Activated CD8-positive, alpha-beta T cell treated with anti-CD3 and anti-CD28 coated beads for 36 hours (primary cell): ENCODE measurements at regions not wholly inside any gene's neighbourhood (a gene's known extent, or its start where the extent isn't known, plus 50 kb on each side); places are given as distances from the start of the nearest gene placed in this dataset.

ENCODE experiments used
- ATAC-seq: fragments of 200-7000 bp; cut with Tn5 transposase; one replicate; pipeline ENCODE4 v1.10.0; 2021; ENCODE audit warnings: mild to moderate bottlenecking, moderate library complexity
- CTCF ChIA-PET: fragments of 350-600 bp; sonication (Branson Sonifier 250); formaldehyde crosslinking; loops from one replicate; lab custom pipeline; 2021; ENCODE audit warnings: antibody characterized with exemption; lab: Charles Lee
- POLR2A ChIA-PET: fragments of 350-600 bp; sonication (Branson Sonifier 250); formaldehyde crosslinking; loops from one replicate; lab custom pipeline; 2021; ENCODE audit warnings: antibody characterized with exemption; lab: Charles Lee
- DNase-seq: peaks from one replicate; pipeline ENCODE4 v3.0.0-alpha.2; 2020
- H3K27ac Mint-ChIP-seq: one replicate; pipeline ENCODE4 v1.8.0; 2021; ENCODE audit warnings: mild to moderate bottlenecking, mixed read lengths
- H3K27me3 Mint-ChIP-seq: one replicate; pipeline ENCODE4 v1.8.0; 2021; ENCODE audit warnings: mixed read lengths
- H3K36me3 Mint-ChIP-seq: one replicate; pipeline ENCODE4 v1.8.0; 2021; ENCODE audit warnings: low read depth, mixed read lengths
- H3K4me1 Mint-ChIP-seq: one replicate; pipeline ENCODE4 v1.8.0; 2021; ENCODE audit warnings: low read depth, mixed read lengths
- H3K4me3 Mint-ChIP-seq: one replicate; pipeline ENCODE4 v1.8.0; 2021; ENCODE audit warnings: mild to moderate bottlenecking, moderate library complexity, mixed read lengths
- H3K9me3 Mint-ChIP-seq: one replicate; pipeline ENCODE4 v1.8.0; 2021; ENCODE audit warnings: mixed read lengths
- intact Hi-C: fragments of 100-400 bp; cut with micrococcal nuclease; formaldehyde crosslinking; loops from one replicate; pipeline ENCODE4 v1.10.0; 2022
- TF ChIP-seq, protein P1 (sequence below): fragments of 200-600 bp; IDR thresholded peaks from one replicate; pipeline ENCODE4 v1.8.0; 2022; ENCODE audit warnings: antibody characterized with exemption, mild to moderate bottlenecking

DNA sequence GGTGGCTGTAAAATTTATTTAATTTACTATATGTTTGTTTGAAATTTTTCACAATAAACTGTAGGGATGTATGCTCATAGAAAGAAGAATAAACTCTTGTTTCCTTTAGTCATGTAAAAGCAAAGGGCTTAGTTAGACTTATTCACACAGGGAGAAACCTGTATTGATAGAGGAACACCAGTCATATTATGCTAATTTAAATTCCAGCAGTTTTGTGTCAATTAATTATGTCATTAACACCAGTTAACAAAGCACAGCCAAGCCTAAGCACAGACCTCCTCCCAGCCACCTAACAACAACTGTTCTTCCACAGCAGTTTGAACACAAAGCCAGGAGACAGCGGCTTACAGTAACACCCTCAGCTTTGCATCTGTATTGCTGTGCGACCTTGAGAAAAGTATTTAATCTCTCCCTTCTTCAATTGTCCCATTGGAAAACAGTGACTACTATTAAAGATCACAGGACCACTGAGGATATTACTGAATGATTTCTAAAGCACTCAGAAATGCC, 260.8 kb upstream of the RRP15 start:
- ChIA-PET CTCF (no interaction called here), POLR2A (no interaction called here)
- peaks cover 5% of the 10 kb centered on the region for H3K9me3 Mint-ChIP-seq
- H3K4me3 Mint-ChIP-seq = no peak overlapping the region
- ATAC-seq (no peak), DNase-seq (no peak)
- H3K36me3 Mint-ChIP-seq = no peaks in the 10 kb centered on the region
- H3K27ac Mint-ChIP-seq = no peak overlapping the region
- no peaks in the 10 kb centered on the region for H3K4me1 Mint-ChIP-seq
- H3K27me3 Mint-ChIP-seq = no peaks in the 10 kb centered on the region
- TF ChIP-seq, protein P1, sequence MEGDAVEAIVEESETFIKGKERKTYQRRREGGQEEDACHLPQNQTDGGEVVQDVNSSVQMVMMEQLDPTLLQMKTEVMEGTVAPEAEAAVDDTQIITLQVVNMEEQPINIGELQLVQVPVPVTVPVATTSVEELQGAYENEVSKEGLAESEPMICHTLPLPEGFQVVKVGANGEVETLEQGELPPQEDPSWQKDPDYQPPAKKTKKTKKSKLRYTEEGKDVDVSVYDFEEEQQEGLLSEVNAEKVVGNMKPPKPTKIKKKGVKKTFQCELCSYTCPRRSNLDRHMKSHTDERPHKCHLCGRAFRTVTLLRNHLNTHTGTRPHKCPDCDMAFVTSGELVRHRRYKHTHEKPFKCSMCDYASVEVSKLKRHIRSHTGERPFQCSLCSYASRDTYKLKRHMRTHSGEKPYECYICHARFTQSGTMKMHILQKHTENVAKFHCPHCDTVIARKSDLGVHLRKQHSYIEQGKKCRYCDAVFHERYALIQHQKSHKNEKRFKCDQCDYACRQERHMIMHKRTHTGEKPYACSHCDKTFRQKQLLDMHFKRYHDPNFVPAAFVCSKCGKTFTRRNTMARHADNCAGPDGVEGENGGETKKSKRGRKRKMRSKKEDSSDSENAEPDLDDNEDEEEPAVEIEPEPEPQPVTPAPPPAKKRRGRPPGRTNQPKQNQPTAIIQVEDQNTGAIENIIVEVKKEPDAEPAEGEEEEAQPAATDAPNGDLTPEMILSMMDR = no peak
- intact Hi-C loops = no loop called here

DNA sequence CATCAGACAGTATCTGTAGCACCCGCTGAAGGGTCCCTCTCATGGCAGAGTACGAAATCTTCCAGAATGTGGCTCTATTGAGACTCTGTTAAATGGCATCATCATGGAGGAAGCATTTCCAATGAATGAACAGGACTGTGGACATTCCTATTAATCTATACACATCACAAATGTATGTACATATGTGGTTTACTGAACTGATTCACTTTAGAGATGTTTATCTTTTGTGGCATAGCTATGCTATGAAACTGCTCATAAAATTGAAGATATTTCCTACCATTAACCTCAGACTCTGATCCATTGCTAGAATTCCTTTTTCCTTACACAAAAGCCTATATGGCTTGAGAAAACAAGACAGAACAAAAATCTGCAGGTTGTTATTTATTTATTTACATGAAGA, 259.6 kb upstream of the RRP15 start:
- intact Hi-C loops = no loop called here
- Mint-ChIP-seq H3K36me3 (no peaks in the 10 kb centered on the region), H3K27me3 (no peaks in the 10 kb centered on the region), H3K27ac (no peak overlapping the region), H3K4me3 (no peak overlapping the region), H3K9me3 (peaks cover 5% of the 10 kb centered on the region), H3K4me1 (no peaks in the 10 kb centered on the region)
- ChIA-PET CTCF (no interaction called here), POLR2A (no interaction called here)
- DNase-seq (no peak), ATAC-seq (no peak)
- TF ChIP-seq, protein P1 = no peak

DNA sequence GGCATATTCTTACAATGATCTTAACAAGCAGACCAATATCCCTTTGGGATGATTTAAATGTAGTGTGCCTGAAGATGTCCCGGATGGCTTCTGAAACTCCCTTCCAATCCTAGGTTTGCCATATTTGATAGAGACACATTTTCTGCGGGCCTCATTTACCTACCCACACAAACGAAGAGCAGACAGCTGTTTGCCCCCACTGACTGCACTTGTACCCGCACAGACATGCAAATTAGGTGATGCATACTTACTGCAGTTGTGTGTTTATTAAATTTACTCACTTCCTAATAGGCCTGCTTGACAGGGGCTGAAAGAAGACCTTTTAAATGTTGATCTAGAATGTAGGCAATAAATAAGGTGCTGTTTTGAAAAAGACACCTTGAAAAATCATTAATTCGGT, 257.9 kb upstream of the RRP15 start:
- CTCF ChIA-PET = no interaction called here
- POLR2A ChIA-PET = no interaction called here
- no peak overlapping the region for H3K4me3 Mint-ChIP-seq
- H3K9me3 Mint-ChIP-seq = peaks cover 3% of the 10 kb centered on the region
- no peaks in the 10 kb centered on the region for H3K4me1 Mint-ChIP-seq
- no peak for ATAC-seq
- no peaks in the 10 kb centered on the region for H3K27me3 Mint-ChIP-seq
- H3K27ac Mint-ChIP-seq = no peak overlapping the region
- intact Hi-C loops = no loop called here
- TF ChIP-seq, protein P1 = no peak
- H3K36me3 Mint-ChIP-seq = no peaks in the 10 kb centered on the region
- no peak for DNase-seq

DNA sequence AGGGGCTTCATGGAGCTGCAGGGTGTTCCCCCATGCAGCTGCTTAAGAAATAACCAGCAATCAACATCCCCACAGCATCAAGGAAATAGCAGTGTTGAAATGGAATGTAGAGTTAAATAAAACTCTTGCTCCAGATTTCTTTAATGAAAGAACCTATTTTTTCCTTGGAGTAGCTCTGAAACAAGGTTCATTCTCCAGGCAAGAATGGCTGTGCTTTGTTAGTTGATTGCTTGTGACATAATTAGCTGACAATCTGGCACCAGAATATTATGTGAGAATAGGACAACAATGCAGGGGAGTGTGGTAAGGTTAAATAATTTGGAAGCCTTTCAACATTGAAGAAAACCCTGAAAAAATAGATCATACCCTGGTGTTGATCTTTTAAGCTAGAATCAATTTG, 254.2 kb upstream of the RRP15 start:
- no peak overlapping the region for H3K27ac Mint-ChIP-seq
- no peak for ATAC-seq
- intact Hi-C loops = no loop called here
- ChIA-PET CTCF (no interaction called here), POLR2A (no interaction called here)
- H3K27me3 Mint-ChIP-seq = no peaks in the 10 kb centered on the region
- peaks cover 3% of the 10 kb centered on the region for H3K9me3 Mint-ChIP-seq
- TF ChIP-seq, protein P1 = no peak
- H3K36me3 Mint-ChIP-seq = no peaks in the 10 kb centered on the region
- no peaks in the 10 kb centered on the region for H3K4me1 Mint-ChIP-seq
- no peak overlapping the region for H3K4me3 Mint-ChIP-seq
- no peak for DNase-seq

DNA sequence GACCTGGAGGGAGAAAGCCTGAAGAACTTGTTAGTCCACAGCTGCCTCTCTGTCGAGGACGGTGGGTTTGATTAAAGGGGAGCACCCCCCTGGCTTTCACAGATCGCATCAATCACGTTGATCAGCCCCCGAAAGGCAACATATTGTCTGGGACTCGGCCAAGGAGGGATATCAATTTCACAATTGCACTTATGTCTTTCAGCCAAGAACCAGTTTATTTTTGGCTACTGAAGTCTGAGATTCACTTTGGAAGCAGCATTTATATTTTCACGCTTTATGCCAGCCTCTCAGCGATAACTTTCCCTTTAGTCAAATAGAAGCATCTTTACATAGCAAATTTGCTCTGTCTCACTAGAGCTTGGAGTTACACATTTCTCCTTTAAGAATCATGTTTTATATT, 253.2 kb upstream of the RRP15 start:
- POLR2A ChIA-PET = no interaction called here
- CTCF ChIA-PET = no interaction called here
- TF ChIP-seq, protein P1 = no peak

More for the DNA sequence above, 253.2 kb upstream of the RRP15 start:
- Mint-ChIP-seq H3K4me1 (no peaks in the 10 kb centered on the region), H3K27ac (no peak overlapping the region), H3K4me3 (no peak overlapping the region), H3K27me3 (no peaks in the 10 kb centered on the region), H3K9me3 (peaks cover 2% of the 10 kb centered on the region), H3K36me3 (no peaks in the 10 kb centered on the region)
- intact Hi-C loops = no loop called here
- DNase-seq (no peak), ATAC-seq (no peak)
